ENCODE measurements at regions not wholly inside any gene's neighbourhood (a gene's known extent, or its start where the extent isn't known, plus 50 kb on each side); places are given as distances from the start of the nearest gene placed in this dataset.

- no peak for TF ChIP-seq CTCF (IDR thresholded peaks at IDR 0.05; ENCODE audit: low read depth, low read length)
- TF ChIP-seq EZH2phosphoT487 (IDR thresholded peaks at IDR 0.05; ENCODE audit: low read depth), result no peak
Measured at GRCh38 chr15:94692710-94693109, 461.3 kb downstream of the MCTP2 start.

All from OCI-LY3 (cell line).